ENCODE measurements at regions not wholly inside any gene's neighbourhood (a gene's known extent, or its start where the extent isn't known, plus 50 kb on each side); places are given as distances from the start of the nearest gene placed in this dataset.

DNA sequence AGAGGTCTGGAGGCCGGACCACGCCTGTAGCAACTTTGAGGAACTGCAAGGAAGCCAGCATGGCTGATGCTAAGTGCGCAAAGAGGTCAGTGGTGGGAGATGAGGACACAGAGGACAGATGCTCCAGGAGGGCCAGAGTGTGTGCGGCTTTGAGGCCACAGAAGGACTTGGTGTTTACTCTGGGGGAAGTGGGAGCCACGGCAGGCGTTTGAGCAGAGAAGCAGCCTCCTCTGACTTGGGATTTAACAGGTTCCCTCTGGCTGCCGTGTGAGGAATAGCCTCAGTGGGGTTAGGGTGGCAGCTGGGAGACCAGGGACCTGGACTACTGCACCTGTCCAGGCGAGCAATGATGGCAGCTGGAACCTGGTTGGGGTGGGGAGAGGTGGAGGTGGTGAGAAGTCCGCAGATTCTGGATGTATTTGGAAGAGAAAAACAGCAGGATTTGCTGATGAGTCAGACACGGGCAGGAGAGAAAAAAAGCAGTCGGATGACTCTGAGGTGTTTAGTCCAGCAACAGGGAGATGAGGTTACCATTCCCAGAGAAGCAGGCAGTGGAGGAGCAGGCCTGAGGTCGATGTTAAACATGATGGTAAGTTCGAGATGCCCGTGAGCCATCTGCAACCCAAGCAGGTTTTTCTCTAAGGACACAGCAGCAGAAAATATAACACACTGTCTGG, 143.5 kb downstream of the SCARB1 start:
- H3K27ac ChIP-seq, result peak overlapping the region; percentile 74
- DNase-seq (ENCODE audit: low spot score), result peak; percentile 52
- H3K36me3 ChIP-seq (replicated peaks; ENCODE audit: insufficient read depth, low read depth), result no peaks in the 10 kb centered on the region
- peak overlapping the region; percentile 9 for H3K4me2 ChIP-seq
- H4K20me1 ChIP-seq (ENCODE audit: insufficient read depth, poor library complexity, severe bottlenecking), result no peaks in the 10 kb centered on the region
- 68% methylated on average over 14 of the region's 14 CpGs for WGBS (ENCODE audit: low lambda C conversion rate, missing lambda C conversion rate)
- TF ChIP-seq EZH2 (IDR thresholded peaks at IDR 0.05; ENCODE audit: borderline replicate concordance) (no peak), CTCF (IDR thresholded peaks at IDR 0.05; ENCODE audit: poor library complexity) (peak; percentile 34)
- H3K9me2 ChIP-seq (replicated peaks; ENCODE audit: insufficient read depth), result no peaks in the 10 kb centered on the region
- H3K27me3 ChIP-seq, result no peaks in the 10 kb centered on the region
- peaks cover 15% of the 10 kb centered on the region for H3K4me1 ChIP-seq (ENCODE audit: insufficient read depth)
- no peak overlapping the region for H2AFZ ChIP-seq
- H3K9me3 ChIP-seq (ENCODE audit: low read depth), result no peaks in the 10 kb centered on the region
- no peaks in the 10 kb centered on the region for H3K79me2 ChIP-seq
- no peak overlapping the region for H3K4me3 ChIP-seq

GRCh38 chr12:124719231-124719630, 144.4 kb downstream of the SCARB1 start:
- peaks cover 17% of the 10 kb centered on the region for H3K4me1 ChIP-seq (ENCODE audit: insufficient read depth)
- H3K27ac ChIP-seq, result no peak overlapping the region
- no peak overlapping the region for H3K4me3 ChIP-seq
- H4K20me1 ChIP-seq (ENCODE audit: insufficient read depth, poor library complexity, severe bottlenecking), result no peaks in the 10 kb centered on the region
- no peak overlapping the region for H2AFZ ChIP-seq
- H3K27me3 ChIP-seq, result no peaks in the 10 kb centered on the region
- no peaks in the 10 kb centered on the region for H3K9me2 ChIP-seq (replicated peaks; ENCODE audit: insufficient read depth)
- no peak for DNase-seq (ENCODE audit: low spot score)
- whole genome bisulfite sequencing (ENCODE audit: low lambda C conversion rate, missing lambda C conversion rate), result 88% methylated on average over 12 of the region's 12 CpGs
- TF ChIP-seq EZH2phosphoT487 (IDR thresholded peaks at IDR 0.05; ENCODE audit: low read depth, severe bottlenecking, unreplicated experiment) (no peak), CTCF (IDR thresholded peaks at IDR 0.05; ENCODE audit: poor library complexity) (no peak), EZH2 (IDR thresholded peaks at IDR 0.05; ENCODE audit: borderline replicate concordance) (no peak)
- no peaks in the 10 kb centered on the region for H3K79me2 ChIP-seq
- no peaks in the 10 kb centered on the region for H3K36me3 ChIP-seq (replicated peaks; ENCODE audit: insufficient read depth, low read depth)
- no peak overlapping the region for H3K4me2 ChIP-seq
- H3K9me3 ChIP-seq (ENCODE audit: low read depth), result no peaks in the 10 kb centered on the region

DNA sequence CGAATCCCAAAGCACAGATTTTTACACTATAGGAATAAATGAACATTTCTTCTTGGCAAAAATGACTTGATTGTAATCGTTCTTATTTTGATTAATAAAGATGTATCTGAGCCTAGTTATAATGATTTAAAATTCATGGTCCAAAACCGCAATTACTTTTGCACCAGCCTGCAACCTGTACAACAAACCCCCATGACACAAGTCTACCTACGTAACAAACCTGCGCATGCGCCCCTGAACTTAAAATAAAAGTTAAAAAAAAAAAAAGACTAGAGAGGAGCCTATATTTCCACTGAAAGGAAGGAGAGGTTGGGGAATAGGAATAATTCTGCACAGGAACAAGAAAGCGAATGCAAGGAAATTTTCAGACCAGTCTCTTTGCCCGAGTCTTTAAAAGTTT, 145.2 kb downstream of the SCARB1 start:
- Histone ChIP-seq H3K27ac (no peak overlapping the region), H3K4me2 (no peak overlapping the region), H3K9me2 (replicated peaks; ENCODE audit: insufficient read depth) (no peaks in the 10 kb centered on the region), H3K4me1 (ENCODE audit: insufficient read depth) (peaks cover 17% of the 10 kb centered on the region), H2AFZ (no peak overlapping the region), H4K20me1 (ENCODE audit: insufficient read depth, poor library complexity, severe bottlenecking) (no peaks in the 10 kb centered on the region), H3K79me2 (no peaks in the 10 kb centered on the region), H3K4me3 (no peak overlapping the region), H3K9me3 (ENCODE audit: low read depth) (no peaks in the 10 kb centered on the region), H3K36me3 (replicated peaks; ENCODE audit: insufficient read depth, low read depth) (no peaks in the 10 kb centered on the region), H3K27me3 (no peaks in the 10 kb centered on the region)
- 93% methylated on average over 8 of the region's 8 CpGs for WGBS (ENCODE audit: low lambda C conversion rate, missing lambda C conversion rate)
- no peak for DNase-seq (ENCODE audit: low spot score)
- TF ChIP-seq CTCF (IDR thresholded peaks at IDR 0.05; ENCODE audit: poor library complexity) (no peak), EZH2phosphoT487 (IDR thresholded peaks at IDR 0.05; ENCODE audit: low read depth, severe bottlenecking, unreplicated experiment) (no peak), EZH2 (IDR thresholded peaks at IDR 0.05; ENCODE audit: borderline replicate concordance) (no peak)

Data from hepatocyte (in vitro differentiated cells).